ENCODE measurements at regions not wholly inside any gene's neighbourhood (a gene's known extent, or its start where the extent isn't known, plus 50 kb on each side); places are given as distances from the start of the nearest gene placed in this dataset.
"Not testable (repeated sequence)": the region's sequence is repeated elsewhere in the genome, so short reads cannot be mapped to it uniquely, and the experiment has no call there.

DNA sequence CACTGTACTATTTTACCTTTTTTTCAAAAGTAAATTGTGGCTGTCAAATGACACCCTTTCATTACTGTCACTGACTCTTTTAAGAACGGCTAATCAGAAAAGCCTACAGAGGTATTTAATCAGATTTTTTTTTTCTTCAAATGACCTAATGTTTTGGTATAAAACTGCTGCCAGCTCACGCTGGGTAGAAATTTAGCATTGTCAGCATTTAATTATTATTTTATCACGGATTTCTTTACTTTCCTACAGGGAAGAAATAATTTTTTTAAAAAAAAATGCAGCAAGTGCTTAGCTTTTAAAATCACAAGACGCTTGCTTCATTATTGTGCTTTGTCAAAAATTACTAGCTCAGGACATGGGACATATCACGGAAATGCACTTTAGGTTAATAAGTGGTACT lies 149.1 kb upstream of the FOXN3 start:
- DNase-seq (ENCODE audit: low spot score), result no peak

DNA sequence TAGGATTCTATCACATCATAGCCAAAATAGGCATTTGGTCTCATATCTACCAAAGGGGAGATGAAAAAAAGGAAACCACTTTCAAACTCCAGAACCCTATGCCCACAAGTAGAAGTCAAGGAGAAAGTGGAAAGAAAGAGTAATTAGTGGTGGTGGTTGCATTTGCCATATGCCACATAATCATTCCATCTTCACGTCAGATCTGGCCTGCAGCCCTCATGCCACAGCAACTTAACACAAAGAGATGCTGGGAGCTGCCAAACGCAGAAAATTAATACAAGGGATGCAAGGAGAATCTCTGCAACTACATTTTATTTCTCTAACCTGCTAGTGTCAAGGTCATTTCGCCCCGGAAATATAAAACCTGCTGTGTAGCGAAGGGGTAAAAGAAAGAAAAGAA lies 148.6 kb upstream of the FOXN3 start:
- no peak for DNase-seq (ENCODE audit: low spot score)

DNA sequence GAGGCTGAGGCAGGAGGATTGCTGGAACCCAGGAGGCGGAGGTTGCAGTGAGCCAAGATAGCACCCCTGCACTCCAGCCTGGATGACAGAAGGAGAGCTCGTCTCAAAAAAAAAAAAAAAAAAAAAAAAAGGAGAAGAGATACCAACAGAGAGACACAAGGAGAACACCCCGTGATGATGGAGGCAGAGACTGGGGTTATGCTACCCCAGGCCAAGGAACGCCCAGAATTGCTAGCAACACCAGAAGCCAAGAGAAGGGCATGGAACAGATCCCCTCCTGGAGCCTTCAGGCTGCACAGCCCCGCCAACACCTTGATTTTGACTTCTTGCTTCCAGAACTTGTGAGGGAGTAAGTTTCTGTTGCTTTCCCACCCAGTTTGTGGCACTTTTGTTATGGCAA lies 148.0 kb upstream of the FOXN3 start:
- DNase-seq (ENCODE audit: low spot score), result no peak

DNA sequence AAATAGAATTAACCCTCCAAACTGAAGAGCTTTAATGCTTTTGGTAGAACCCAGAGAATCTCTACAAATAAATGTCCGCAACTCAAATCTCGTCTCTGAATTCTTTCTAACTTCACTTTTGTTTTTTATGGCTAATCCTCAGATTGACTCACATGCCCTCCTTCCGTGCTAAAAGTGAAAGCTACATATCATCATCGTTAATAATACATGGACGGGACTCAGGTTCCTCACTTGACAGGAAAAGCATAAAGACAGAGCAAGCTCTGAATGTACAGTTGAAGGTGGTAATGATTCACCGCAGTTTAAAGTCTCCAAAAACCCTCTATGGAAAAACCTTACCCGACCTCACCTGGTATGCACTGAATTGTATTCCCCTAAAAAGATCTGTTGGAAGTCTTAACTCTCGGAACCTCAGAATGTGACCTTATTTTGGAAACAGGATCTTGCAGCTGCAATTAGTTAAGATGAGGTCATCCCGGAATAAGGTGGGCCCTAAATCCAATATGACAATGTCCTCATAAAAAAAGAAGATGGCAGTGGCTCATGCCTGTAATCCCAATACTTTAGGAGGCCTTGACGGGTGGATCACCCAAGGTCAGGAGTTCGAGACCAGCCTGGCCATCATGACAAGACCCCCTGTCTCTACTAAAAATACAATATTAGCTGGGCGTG lies 147.4 kb upstream of the FOXN3 start:
- no peak for DNase-seq (ENCODE audit: low spot score)

DNA sequence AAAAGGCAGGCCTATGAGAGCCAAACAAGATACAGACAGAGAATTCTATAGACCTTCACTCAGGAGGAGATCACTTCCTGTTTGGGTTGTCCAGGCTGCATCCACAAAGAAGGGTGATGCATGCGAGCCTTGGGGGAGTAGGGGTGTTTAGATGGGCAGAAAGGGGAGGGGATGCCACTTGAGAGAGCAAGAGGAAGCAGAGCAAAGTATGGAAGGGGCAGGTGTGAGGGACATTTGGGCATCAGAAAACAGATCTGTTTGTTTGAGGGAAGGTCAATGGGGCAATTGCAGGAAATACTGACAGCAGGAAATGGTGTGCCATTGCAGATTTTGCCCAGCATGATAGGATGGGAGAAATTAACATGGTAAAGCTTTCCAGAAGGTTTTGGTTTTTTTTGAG lies 146.4 kb upstream of the FOXN3 start:
- DNase-seq (ENCODE audit: low spot score), result no peak

DNA sequence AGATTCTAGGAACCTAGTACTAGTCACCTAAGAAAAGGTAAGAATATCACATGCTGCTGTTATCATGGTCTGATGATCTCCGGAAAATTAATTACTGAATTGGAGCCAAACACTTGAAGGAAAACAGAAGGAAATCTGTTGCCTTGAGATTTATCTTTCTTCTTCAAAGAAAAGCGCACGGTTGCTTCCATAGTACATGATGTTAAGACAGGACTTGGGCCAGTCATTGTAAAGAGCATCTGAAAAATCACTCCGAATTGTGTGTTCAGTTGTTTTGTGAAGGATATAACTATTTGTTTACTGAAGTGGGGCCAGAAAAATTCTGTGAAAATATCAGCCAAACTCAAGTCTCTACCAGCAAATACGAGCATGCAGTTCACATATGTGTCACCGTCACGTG lies 134.9 kb upstream of the FOXN3 start:
- DNase-seq (ENCODE audit: low spot score), result no peak

DNA sequence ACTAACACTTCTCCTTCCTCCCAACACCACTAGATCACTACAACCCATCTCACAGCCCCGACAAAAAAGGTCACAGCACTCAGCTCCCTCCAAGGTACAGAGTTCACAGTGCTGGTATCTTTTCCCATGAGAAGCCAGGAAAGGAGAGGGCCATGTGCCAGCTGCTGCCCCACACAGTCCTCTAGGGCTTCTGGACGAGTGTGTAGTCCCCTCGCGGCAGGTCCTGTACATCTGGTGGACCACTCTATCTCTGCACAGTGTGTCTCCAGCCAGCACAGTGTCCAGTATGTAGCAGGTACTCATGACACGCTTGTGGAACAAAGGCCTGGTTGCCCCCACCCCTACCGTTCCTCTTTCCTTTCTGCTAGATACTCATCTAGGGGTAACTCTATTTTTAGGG lies 134.4 kb upstream of the FOXN3 start:
- no peak for DNase-seq (ENCODE audit: low spot score)

DNA sequence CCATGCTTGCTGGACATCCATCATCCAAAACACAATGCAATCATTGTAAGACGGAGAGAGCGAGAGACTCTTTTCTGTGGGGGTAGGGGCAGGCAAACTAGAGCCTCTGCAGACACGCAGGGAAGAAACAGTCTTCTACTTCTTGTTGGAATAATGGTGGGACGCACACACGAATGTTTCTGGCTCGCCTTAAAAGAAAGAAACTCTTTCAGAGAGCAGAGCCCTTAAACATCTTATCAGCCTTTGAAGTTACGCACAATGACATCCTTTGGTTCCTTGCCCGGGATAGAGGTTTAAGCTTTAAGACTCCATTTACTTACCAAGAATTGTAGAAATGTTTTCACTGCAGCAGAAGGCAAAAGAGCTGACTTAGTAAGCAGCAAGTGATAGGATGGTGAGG lies 133.8 kb upstream of the FOXN3 start:
- no peak for DNase-seq (ENCODE audit: low spot score)

DNA sequence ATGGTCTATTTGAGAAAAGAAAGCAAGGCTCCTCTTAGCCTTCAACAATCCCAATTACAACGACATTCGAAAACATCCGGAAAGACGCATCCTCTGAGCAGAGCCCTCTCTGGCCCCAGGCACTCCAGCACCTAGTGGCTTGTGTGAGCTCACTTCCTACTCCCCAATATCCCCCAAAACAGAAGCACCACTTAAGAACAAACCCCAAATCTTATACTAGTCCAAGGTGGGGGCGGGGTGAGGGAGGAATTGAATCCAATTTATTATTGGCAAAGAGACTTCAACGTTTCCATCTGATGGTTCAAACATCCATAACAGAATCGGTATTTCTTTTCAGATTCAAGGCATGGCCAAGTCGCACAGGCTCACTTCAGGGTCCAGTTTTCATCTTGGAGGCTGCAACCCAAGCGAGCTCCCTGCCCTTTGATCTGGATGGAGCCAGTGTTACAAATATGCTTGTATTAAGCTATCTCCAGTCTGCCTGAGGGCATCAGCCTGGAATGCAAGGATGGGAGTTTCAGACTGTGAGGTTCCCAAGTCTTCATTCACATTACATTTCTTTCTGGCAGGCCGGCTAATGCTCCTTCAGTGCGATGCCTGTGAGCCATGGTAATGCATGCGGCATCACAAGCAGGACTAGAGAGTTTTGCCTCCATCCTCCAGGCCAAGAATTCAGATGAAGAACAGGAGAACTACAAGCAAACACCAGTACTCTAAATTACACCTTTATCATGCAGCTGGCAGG lies 132.5 kb upstream of the FOXN3 start:
- no peak for DNase-seq (ENCODE audit: low spot score)

DNA sequence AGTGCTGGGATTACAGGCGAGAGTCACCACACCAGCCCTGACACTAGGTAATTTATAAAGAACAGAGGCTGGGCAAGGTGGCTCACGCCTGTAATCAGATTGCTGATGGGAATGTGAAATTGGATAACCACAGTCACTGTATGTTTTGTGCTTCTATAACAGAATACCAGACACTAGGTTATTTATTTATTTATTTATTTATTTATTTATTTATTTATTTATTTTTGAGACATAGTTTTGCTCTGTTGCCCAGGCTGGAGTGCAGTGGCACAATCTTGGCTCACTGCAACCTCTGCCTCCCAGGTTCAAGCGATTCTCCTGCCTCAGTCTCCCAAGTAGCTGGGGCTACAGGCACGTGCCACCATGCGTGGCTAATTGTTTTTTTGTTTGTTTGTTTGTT lies 130.0 kb upstream of the FOXN3 start:
- not testable (repeated sequence) for DNase-seq (ENCODE audit: low spot score)

DNA sequence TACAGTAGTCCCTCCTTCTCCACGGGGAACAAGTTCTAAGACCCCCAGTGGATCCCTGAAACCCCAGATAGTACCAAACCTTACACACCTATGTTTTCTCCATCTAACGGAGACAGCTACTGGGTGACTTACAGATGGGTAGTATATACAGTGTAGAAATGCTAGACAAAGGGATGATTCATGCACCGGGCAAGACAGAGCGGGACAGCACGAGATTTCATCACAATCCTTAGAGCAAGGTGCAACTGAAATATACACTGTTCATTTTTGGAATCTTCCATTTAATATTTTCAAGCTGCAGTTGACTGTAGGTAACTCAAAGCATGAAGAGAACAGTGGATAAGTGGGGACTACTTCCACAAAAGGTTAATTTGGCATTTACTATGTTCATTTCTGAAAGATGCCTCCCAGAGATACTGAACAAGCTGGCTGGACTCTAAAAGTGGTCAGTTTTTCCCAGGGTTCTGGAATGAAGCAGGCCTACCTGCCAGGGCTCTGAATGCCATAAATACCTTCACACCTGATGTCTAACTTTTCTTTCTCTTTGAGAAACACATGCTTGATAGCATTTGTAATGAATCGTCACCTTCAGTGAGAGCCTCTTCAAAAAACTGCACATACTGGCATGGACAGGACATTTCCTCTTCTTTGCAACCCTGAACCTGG lies 127.7 kb upstream of the FOXN3 start:
- DNase-seq (ENCODE audit: low spot score), result no peak

DNA sequence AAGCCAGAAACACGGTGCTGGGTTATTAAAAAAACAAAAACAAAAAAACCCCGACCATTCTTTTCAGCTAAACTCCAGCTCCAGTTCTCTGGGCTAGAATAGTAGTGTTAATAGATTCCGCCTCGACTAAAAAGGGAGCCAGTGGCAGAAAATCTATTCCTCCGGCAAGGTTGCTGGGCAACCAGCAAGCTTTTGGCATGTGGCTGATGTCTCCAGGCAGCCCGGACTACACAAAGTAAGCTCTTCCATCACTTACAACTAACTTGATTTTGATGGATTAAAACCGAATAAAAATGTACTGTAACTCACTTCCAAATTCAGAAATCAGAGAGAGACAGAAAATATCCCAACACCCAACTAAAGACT lies 126.4 kb upstream of the FOXN3 start:
- DNase-seq (ENCODE audit: low spot score), result no peak

DNA sequence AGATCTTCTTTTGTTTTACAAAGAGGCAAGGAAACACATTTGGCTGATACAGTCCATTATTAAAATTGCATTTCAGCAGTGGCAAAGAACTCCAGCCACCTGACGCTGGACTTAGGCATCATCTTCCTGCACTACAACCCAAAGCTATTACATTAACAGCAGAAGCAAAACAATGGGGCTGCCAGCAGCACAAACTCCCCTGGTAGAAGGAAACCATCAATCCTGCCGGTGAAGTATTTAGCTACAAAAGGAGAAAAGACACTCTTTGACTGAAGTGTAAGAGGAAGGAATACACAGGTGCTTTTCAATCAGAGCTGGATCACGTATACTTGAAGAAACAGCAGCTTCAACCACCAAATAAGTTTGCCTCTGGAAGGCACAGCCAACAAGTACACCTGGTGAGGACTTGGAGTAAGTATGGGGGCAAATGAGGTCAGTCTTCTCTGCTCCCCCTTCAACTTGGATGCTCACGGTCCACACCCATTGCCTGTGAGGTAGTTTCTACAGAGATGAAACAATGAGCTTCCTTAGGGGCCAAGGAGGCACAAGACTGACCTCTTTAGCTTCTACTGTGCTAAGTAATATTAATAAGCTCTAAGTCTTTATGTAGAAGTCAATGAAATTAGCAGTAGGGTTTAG lies 125.9 kb upstream of the FOXN3 start:
- no peak for DNase-seq (ENCODE audit: low spot score)

DNA sequence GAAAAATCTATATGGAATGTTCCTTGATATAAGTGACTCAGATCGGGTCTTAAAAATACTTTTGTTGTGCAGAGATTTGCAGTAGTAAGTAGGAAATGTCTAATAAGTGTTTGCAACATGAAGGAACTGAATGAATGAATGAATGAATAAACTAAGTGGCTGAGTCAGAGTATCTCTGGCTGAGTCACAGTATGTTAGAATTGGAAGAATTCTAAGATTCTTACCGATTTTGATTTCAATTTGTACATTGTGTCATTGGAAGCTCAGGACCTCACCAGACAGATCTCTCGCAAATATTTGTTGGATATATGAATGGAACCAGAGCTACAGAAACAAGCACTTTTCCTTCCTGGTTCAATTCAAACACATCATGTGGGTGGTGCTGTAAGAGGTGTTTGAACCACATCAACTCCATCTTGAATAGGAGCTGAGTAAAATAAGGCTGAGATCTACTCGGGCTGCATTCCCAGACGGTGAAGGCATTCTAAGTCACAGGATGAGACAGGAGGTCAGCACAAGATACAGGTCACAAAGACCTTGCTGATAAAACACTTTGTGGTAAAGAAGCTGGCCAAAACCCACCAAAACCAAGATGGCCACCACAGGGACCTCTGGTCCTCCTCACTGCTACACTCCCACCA lies 123.9 kb upstream of the FOXN3 start:
- no peak for DNase-seq (ENCODE audit: low spot score)

DNA sequence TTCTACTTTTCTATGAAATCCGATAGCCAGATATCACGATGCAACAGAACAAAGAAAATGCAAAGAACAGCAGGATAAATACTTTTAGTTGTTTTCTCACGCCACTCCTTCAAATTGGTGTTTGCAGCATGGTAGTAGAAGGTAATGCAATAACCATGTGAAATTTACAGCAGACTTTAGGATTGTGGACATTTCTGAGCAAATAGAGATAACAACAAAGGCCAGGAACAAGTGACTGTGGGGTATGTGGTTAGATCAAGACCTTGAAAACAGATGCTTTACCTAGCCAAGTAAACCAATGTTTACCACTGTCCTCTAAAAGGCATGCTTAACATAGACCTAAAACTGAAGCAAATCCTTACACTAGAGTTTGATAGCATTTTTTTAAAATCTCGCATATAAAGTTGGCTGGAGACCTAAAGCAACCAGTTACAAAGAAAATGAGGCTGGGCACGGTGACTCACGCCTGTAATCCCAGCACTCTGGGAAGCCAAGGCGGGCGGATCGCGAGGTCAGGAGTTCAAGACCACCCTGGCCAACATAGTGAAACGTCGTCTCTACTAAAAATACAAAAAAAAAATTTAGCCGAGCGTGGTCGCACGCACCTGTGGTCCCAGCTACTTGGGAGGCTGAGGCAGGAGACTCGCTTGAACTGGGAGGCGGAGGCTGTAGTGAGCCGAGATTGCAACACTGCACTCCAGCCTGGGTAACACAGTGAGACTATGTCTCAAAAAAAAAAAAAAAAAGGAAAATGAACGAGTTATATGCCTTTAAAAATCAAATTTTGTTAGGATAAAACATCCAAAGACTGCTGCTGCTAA lies 123.2 kb upstream of the FOXN3 start:
- no peak for DNase-seq (ENCODE audit: low spot score)

DNA sequence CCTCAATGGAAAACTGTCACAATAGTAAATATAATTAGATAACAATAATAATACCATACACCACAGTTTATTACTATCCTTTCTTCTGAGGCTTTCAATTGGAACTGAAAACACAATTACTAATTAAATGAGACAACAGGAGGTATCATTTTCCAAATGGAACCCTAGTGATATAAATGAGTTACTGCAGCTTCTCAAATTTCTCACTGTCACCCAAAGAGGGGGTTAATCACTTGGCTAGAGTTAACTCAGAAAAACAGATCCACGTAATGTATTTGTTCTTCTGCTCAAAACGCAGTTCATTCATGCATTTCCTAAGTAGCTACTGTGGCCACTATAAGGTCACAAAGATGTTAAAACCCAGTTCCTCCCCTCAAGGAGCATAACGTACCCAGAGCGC lies 120.9 kb upstream of the FOXN3 start:
- peak; percentile 24 for DNase-seq (ENCODE audit: low spot score)

DNA sequence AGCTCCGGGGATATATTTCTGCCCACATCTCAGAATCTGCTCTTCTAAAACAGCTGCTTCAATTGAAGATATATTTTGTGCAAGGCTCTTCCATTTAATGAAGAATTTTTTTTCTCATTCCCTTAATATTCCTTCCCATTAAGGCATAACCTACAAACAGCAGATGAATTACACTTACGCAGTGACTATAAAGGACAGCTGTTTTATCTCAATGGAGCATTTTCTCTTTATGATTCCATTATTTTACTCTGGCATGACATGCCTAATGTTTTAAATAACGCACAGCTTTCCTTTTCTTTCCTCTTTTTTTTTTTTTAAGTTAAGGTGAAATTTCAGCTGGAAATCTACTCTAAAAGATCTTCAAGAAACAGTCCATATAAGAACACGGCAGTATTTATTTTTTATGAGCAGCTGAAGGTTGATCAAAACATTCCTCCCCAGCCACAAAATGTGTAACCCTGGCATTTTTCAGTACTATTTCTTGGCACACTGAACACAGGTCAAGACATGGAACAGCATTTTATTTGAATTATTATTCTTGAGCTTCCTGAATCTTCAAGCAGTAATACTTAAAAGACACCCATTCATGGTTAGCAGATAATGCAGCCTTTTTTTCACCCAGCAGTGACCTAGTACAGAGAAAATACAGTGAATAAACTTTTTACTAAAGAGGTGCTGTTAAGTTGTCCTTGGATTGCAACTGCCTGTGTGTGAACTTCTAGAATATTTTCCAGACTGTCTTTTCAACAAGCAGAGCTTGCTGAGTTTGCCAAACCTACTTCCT lies 118.1 kb upstream of the FOXN3 start:
- no peak for DNase-seq (ENCODE audit: low spot score)

DNA sequence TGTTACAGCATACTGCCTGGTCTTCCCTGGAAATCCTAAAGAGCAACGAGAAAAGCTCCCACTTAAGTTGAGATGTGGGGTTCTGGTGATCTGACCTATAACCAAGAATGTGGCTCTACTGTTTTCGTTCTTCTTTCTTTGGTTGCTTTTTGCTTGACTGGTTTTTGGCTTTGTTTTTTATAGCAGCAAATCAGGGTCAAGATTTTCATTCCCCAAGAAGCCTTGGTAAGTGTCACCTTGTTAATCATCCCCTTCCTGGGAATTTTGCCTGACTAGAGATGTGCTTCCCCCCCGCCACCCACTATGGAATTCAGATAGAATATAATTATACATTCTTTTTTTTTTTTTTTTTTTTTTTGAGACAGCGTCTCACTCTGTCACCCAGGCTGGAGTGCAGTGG lies 116.7 kb upstream of the FOXN3 start:
- DNase-seq (ENCODE audit: low spot score), result no peak

DNA sequence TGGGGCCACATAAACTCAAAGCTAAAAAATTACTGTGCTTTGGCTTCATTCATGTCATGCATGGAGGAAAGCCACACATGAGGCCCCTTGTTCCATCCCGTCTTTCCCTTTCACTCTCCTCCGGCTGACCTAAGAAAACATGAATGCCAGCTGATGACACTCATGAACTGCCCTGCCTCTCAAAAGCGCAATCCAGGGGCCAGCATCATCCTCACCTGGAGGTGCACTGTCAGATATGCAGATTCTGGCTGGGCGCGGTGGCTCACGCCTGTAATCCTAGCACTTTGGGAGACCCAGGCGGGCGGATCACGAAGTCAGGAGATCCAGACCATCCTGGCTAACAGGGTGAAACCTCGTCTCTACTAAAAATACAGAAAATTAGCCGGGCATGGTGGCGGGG lies 116.1 kb upstream of the FOXN3 start:
- no peak for DNase-seq (ENCODE audit: low spot score)

DNA sequence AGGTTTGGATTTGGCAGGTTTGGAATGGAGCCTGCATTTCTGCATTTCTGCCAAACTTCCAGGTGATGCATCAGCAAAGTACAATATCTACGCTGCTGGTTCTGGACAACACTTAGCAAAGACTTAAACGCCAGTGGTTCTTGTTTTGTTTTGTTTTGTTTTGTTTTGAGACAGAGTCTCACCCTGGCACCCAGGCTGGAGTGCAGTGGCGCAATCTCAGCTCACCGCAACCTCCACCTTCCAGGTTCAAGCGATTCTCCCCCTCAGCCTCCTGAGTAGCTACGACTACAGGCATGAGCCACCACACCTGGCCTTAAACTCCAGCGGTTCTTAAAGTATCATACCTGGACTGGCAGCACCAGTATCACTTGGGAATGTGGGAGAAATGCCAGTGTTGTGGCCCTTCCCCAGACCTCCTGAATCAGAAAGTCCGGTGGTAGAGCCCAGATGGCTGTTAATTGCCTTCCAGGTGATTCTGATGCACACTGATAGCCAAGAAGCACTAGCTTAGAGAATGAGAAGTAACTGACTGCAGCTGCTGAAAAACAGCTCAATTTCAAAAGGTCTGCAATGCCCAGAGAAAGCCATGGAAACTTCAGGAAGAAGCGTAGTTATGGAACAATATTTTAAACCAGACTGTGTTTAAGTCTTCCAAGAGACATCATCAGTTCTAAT lies 114.8 kb upstream of the FOXN3 start:
- DNase-seq (ENCODE audit: low spot score), result no peak

Data from iPS-NIHi11 (cell line).